ENCODE measurements at regions not wholly inside any gene's neighbourhood (a gene's known extent, or its start where the extent isn't known, plus 50 kb on each side); places are given as distances from the start of the nearest gene placed in this dataset.

- no peak overlapping the region for H3K4me3 ChIP-seq (ENCODE audit: low read depth in 2 of 2, low read length in 2 of 2)
- ATAC-seq (no peak), DNase-seq (ENCODE audit: low read depth, low spot score) (no peak)
- intact Hi-C loops (cut with micrococcal nuclease; ENCODE audit: unreplicated experiment) (no loop called here), in situ Hi-C loops (cut with HindIII; ENCODE audit: low pct_unique_long_range_greater_than_20kb, low sequenced_read_pairs) (no loop called here)
- H3K27ac ChIP-seq (ENCODE audit: low read length), result no peak overlapping the region
- H3K36me3 ChIP-seq (ENCODE audit: control insufficient read depth, insufficient read depth, low read length), result no peaks in the 10 kb centered on the region
- H3K27me3 ChIP-seq (ENCODE audit: control insufficient read depth, insufficient read depth, low read length), result no peaks in the 10 kb centered on the region
- H3K4me1 ChIP-seq (ENCODE audit: control insufficient read depth, insufficient read depth, low read length), result peaks cover 9% of the 10 kb centered on the region
- ChIA-PET CTCF (no interaction called here), POLR2A (no interaction called here)
- no TSS peak for BruUV-seq (replicated peaks)
- no peaks in the 10 kb centered on the region for H3K9me3 ChIP-seq (ENCODE audit: control insufficient read depth, insufficient read depth, low read depth, low read length)
- TF ChIP-seq, protein P1, sequence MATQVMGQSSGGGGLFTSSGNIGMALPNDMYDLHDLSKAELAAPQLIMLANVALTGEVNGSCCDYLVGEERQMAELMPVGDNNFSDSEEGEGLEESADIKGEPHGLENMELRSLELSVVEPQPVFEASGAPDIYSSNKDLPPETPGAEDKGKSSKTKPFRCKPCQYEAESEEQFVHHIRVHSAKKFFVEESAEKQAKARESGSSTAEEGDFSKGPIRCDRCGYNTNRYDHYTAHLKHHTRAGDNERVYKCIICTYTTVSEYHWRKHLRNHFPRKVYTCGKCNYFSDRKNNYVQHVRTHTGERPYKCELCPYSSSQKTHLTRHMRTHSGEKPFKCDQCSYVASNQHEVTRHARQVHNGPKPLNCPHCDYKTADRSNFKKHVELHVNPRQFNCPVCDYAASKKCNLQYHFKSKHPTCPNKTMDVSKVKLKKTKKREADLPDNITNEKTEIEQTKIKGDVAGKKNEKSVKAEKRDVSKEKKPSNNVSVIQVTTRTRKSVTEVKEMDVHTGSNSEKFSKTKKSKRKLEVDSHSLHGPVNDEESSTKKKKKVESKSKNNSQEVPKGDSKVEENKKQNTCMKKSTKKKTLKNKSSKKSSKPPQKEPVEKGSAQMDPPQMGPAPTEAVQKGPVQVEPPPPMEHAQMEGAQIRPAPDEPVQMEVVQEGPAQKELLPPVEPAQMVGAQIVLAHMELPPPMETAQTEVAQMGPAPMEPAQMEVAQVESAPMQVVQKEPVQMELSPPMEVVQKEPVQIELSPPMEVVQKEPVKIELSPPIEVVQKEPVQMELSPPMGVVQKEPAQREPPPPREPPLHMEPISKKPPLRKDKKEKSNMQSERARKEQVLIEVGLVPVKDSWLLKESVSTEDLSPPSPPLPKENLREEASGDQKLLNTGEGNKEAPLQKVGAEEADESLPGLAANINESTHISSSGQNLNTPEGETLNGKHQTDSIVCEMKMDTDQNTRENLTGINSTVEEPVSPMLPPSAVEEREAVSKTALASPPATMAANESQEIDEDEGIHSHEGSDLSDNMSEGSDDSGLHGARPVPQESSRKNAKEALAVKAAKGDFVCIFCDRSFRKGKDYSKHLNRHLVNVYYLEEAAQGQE (IDR thresholded peaks at IDR 0.05; ENCODE audit: insufficient read depth in 1 of 2, low read depth in 2 of 2, low read length in 1 of 2), result no peak
- TF ChIP-seq SIN3A (IDR thresholded peaks at IDR 0.05; ENCODE audit: borderline replicate concordance, insufficient read depth, low read depth, low read length), result no peak
- TF ChIP-seq, protein P2, sequence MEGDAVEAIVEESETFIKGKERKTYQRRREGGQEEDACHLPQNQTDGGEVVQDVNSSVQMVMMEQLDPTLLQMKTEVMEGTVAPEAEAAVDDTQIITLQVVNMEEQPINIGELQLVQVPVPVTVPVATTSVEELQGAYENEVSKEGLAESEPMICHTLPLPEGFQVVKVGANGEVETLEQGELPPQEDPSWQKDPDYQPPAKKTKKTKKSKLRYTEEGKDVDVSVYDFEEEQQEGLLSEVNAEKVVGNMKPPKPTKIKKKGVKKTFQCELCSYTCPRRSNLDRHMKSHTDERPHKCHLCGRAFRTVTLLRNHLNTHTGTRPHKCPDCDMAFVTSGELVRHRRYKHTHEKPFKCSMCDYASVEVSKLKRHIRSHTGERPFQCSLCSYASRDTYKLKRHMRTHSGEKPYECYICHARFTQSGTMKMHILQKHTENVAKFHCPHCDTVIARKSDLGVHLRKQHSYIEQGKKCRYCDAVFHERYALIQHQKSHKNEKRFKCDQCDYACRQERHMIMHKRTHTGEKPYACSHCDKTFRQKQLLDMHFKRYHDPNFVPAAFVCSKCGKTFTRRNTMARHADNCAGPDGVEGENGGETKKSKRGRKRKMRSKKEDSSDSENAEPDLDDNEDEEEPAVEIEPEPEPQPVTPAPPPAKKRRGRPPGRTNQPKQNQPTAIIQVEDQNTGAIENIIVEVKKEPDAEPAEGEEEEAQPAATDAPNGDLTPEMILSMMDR (IDR thresholded peaks at IDR 0.05), result no peak
- no peak for TF ChIP-seq POLR2AphosphoS5 (IDR thresholded peaks at IDR 0.05; ENCODE audit: low read depth, low read length)
- no peak for TF ChIP-seq TCF7L2 (IDR thresholded peaks at IDR 0.05; ENCODE audit: low read depth, low read length)
Measured at GRCh38 chr15:99446565-99447496, 119.0 kb upstream of the MEF2A start.

GRCh38 chr15:99447497-99448371 lies 118.0 kb upstream of the MEF2A start:
- Histone ChIP-seq H3K27ac (ENCODE audit: low read length) (no peak overlapping the region), H3K36me3 (ENCODE audit: control insufficient read depth, insufficient read depth, low read length) (no peaks in the 10 kb centered on the region), H3K9me3 (ENCODE audit: control insufficient read depth, insufficient read depth, low read depth, low read length) (no peaks in the 10 kb centered on the region), H3K27me3 (ENCODE audit: control insufficient read depth, insufficient read depth, low read length) (no peaks in the 10 kb centered on the region), H3K4me1 (ENCODE audit: control insufficient read depth, insufficient read depth, low read length) (peaks cover under 1% of the 10 kb centered on the region; the same call in 1 of the 2 replicates), H3K4me3 (ENCODE audit: low read depth in 2 of 2, low read length in 2 of 2) (no peak overlapping the region)
- ChIA-PET CTCF (no interaction called here), POLR2A (no interaction called here)
- ATAC-seq, result no peak
- intact Hi-C loops (cut with micrococcal nuclease; ENCODE audit: unreplicated experiment) (no loop called here), in situ Hi-C loops (cut with HindIII; ENCODE audit: low pct_unique_long_range_greater_than_20kb, low sequenced_read_pairs) (no loop called here)
- DNase-seq (ENCODE audit: low read depth, low spot score), result no peak
- TF ChIP-seq, protein P1 (IDR thresholded peaks at IDR 0.05; ENCODE audit: insufficient read depth in 1 of 2, low read depth in 2 of 2, low read length in 1 of 2), result no peak
- TF ChIP-seq SIN3A (IDR thresholded peaks at IDR 0.05; ENCODE audit: borderline replicate concordance, insufficient read depth, low read depth, low read length) (no peak), POLR2AphosphoS5 (IDR thresholded peaks at IDR 0.05; ENCODE audit: low read depth, low read length) (no peak), TCF7L2 (IDR thresholded peaks at IDR 0.05; ENCODE audit: low read depth, low read length) (no peak)
- TF ChIP-seq, protein P2 (IDR thresholded peaks at IDR 0.05), result no peak
- no TSS peak for BruUV-seq (replicated peaks)
